Mesodermal cell (in vitro differentiated cells): ENCODE measurements at regions not wholly inside any gene's neighbourhood (a gene's known extent, or its start where the extent isn't known, plus 50 kb on each side); places are given as distances from the start of the nearest gene placed in this dataset.
"Not testable (repeated sequence)": the region's sequence is repeated elsewhere in the genome, so short reads cannot be mapped to it uniquely, and the experiment has no call there.

Experiments
- H3K27ac ChIP-seq: 2 replicates; pipeline ENCODE4 v1.7.0; 2013; ENCODE audit warnings: mild to moderate bottlenecking, low read depth, low read length, moderate library complexity; ENCODE audit not compliant: severe bottlenecking
- H3K36me3 ChIP-seq: 2 replicates; pipeline ENCODE4 v1.7.1; 2013; ENCODE audit warnings: mild to moderate bottlenecking, low read length, moderate library complexity; ENCODE audit not compliant: control insufficient read depth, insufficient read depth
- H3K4me1 ChIP-seq: one replicate; pipeline ENCODE4 v1.7.1; 2013; ENCODE audit warnings: mild to moderate bottlenecking, low read length; ENCODE audit not compliant: insufficient read depth, control insufficient read depth, poor library complexity, severe bottlenecking
- H3K4me3 ChIP-seq: 2 replicates; pipeline ENCODE4 v1.7.0; 2013; ENCODE audit warnings: low read length, control low read depth, mild to moderate bottlenecking; ENCODE audit not compliant: insufficient read depth, poor library complexity, severe bottlenecking; ENCODE audit errors: extremely low read depth
- H3K9me3 ChIP-seq: 2 replicates; pipeline ENCODE4 v1.7.1; 2013; ENCODE audit warnings: mild to moderate bottlenecking, low read length, moderate library complexity; ENCODE audit not compliant: control insufficient read depth
- WGBS, 2 experiments: methylation state at CpG; one replicate each; pipeline ENCODE4 v1.1.5; 2013; ENCODE audit warnings: missing lambda C conversion rate in 2 of 2; ENCODE audit not compliant: insufficient coverage in 2 of 2; 5-methylcytosine and 5-hydroxymethylcytosine counted together

GRCh38 chr1:55800503-55800902 lies 585.3 kb upstream of the USP24 start:
- no peak overlapping the region for H3K4me3 ChIP-seq
- WGBS, 2 experiments: no CpG with 5 or more reads among the region's 1 CpG
- no peaks in the 10 kb centered on the region for H3K9me3 ChIP-seq
- H3K4me1 ChIP-seq: no peaks in the 10 kb centered on the region
- no peak overlapping the region for H3K27ac ChIP-seq
- no peaks in the 10 kb centered on the region for H3K36me3 ChIP-seq

DNA sequence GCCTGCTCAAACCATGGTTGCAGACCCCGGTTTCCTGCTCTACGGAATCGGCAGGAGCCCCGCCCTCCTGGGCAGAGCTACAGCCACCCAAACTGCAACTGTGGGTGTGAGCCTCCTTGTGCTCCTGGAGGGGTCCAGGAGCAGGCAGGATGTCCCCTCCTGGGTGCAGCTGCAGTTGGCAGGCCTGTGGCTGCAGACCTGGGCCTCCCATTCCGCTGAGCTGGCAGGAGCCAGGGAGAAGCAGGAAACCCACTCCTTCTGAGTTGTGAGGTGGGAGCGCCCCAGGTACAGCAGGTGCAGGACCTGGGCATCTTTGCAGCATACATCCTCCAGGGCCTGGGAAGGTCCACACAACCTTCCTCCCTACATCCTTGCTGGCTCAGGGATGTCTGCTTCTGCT lies 578.7 kb upstream of the USP24 start:
- Histone ChIP-seq H3K36me3 (no peaks in the 10 kb centered on the region), H3K4me1 (no peaks in the 10 kb centered on the region), H3K9me3 (no peaks in the 10 kb centered on the region), H3K4me3 (no peak overlapping the region), H3K27ac (no peak overlapping the region)
- 90 to 91% methylated on average over 5 to 6 of the region's 6 CpGs for WGBS, 2 experiments

GRCh38 chr1:55792870-55793269 lies 577.7 kb upstream of the USP24 start:
- Histone ChIP-seq H3K27ac (no peak overlapping the region), H3K4me3 (no peak overlapping the region), H3K9me3 (no peaks in the 10 kb centered on the region), H3K36me3 (no peaks in the 10 kb centered on the region), H3K4me1 (no peaks in the 10 kb centered on the region)

DNA sequence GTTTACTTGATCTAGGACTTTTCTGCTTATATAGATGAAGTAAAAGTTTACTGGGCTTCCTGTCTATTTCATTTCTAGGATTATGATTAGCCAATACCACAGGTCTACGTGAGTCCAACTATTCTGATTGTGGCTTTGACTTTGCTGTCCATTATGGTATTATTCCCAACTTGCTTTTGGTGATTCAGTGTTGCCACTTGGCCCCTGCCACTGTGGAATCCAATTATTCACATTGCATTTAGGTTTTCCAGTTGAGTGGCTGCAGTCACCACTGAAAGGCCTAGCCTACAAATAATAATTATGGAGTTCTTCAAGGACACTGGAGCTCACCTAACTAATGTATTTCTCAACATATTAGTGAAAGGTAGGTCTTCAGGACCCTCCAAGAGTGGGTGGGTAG lies 574.3 kb upstream of the USP24 start:
- Histone ChIP-seq H3K9me3 (no peaks in the 10 kb centered on the region), H3K36me3 (no peaks in the 10 kb centered on the region), H3K4me1 (no peaks in the 10 kb centered on the region), H3K4me3 (no peak overlapping the region), H3K27ac (no peak overlapping the region)
- WGBS, 2 experiments: 83% methylated on average over 1 of the region's 1 CpG; no CpG with 5 or more reads in 1 of the 2 experiments

- no peaks in the 10 kb centered on the region for H3K4me1 ChIP-seq
- no peaks in the 10 kb centered on the region for H3K36me3 ChIP-seq
- no peaks in the 10 kb centered on the region for H3K9me3 ChIP-seq
- H3K27ac ChIP-seq: no peak overlapping the region
- WGBS, 2 experiments: 20 to 56% methylated on average over 1 to 2 of the region's 4 CpGs
- H3K4me3 ChIP-seq: no peak overlapping the region
These were observed 571.2 kb upstream of the USP24 start for GRCh38 chr1:55786396-55786795.

GRCh38 chr1:55784941-55785450 lies 569.8 kb upstream of the USP24 start:
- H3K4me3 ChIP-seq, H3K4me1 ChIP-seq, H3K9me3 ChIP-seq, H3K36me3 ChIP-seq, H3K27ac ChIP-seq: not testable (repeated sequence)
- WGBS, 2 experiments: 91 to 94% methylated on average over 4 to 5 of the region's 6 CpGs

GRCh38 chr1:55781944-55782482 lies 566.8 kb upstream of the USP24 start:
- Histone ChIP-seq H3K9me3 (no peaks in the 10 kb centered on the region), H3K4me3 (no peak overlapping the region), H3K36me3 (no peaks in the 10 kb centered on the region), H3K27ac (no peak overlapping the region), H3K4me1 (no peaks in the 10 kb centered on the region)
- 81 to 100% methylated on average over 2 to 3 of the region's 3 CpGs for WGBS, 2 experiments

- Histone ChIP-seq H3K36me3 (no peaks in the 10 kb centered on the region), H3K27ac (no peak overlapping the region), H3K4me3 (no peak overlapping the region), H3K9me3 (no peaks in the 10 kb centered on the region), H3K4me1 (no peaks in the 10 kb centered on the region)
- WGBS, 2 experiments: 67 to 91% methylated on average over 1 to 3 of the region's 3 CpGs
These were observed 565.8 kb upstream of the USP24 start for GRCh38 chr1:55781003-55781402.

DNA sequence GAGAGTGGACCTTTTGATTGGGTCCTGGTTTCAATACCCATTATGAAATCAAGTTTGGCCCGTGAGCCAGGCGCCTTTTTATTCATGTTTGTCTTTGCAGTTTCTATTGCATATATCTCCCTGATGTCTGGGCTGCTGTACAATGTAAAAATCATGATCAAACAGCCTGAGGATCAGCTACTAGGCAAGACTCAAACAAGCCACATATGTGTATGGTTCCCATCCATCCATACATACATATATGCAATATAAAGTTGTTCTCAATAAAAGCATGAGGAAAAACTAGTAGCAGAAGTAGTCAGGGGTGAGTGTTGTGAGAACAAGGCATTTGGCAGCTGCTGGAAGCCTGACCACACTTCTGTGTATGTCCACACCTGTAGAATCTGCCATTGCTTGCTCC lies 562.4 kb upstream of the USP24 start:
- Histone ChIP-seq H3K4me1 (no peaks in the 10 kb centered on the region), H3K36me3 (no peaks in the 10 kb centered on the region), H3K4me3 (no peak overlapping the region), H3K9me3 (no peaks in the 10 kb centered on the region), H3K27ac (no peak overlapping the region)
- 80% methylated on average over 1 of the region's 2 CpGs; no CpG with 5 or more reads in 1 of the 2 experiments for WGBS, 2 experiments

- Histone ChIP-seq H3K9me3 (no peaks in the 10 kb centered on the region), H3K27ac (no peak overlapping the region), H3K36me3 (no peaks in the 10 kb centered on the region), H3K4me1 (no peaks in the 10 kb centered on the region), H3K4me3 (no peak overlapping the region)
- WGBS, 2 experiments: 86 to 100% methylated on average over 2 to 3 of the region's 3 CpGs
These were observed 559.8 kb upstream of the USP24 start for GRCh38 chr1:55775007-55775406.

DNA sequence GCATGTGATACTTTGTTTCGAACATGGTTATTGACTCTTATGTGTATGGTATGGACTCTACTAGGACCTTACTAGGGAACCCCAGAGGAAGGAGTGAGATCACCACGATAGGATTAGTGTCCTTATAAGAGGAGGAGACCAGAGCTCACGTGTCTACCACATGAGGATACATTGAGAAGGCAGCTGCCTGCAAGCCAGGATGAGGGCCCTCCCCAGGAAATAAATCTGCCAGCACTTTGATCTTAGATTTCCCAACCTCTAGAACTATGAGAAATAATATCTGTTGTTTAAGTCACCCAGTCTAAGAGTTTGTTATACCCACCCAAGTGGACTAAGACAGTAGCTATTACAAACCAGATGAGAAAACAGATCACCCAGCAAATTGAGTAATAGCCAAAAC lies 559.3 kb upstream of the USP24 start:
- Histone ChIP-seq H3K9me3 (no peaks in the 10 kb centered on the region), H3K36me3 (no peaks in the 10 kb centered on the region), H3K4me1 (no peaks in the 10 kb centered on the region), H3K4me3 (no peak overlapping the region), H3K27ac (no peak overlapping the region)
- WGBS, 2 experiments: 77 to 100% methylated on average over 1 to 3 of the region's 3 CpGs
